ENCODE measurements at regions not wholly inside any gene's neighbourhood (a gene's known extent, or its start where the extent isn't known, plus 50 kb on each side); places are given as distances from the start of the nearest gene placed in this dataset.
"Not testable (repeated sequence)": the region's sequence is repeated elsewhere in the genome, so short reads cannot be mapped to it uniquely, and the experiment has no call there.

DNA sequence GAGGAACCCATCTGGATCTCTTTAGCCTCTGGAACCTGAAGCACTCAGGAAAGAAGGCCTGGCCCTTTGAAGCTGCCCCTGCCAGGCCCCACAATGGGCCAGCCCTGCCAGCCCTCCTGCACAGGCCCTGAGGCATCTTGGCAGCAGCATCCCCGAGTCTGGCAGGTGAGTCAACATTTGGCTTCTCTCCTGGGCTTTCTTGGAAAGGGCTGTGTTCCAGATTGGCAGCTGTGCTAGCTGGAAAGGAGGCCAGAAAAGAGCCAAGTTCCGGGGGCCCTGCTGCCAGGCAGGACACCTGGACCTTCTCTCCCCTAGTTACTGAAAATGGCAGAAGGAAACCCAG is 187.2 kb downstream of the SHQ1 start:
- DNase-seq (ENCODE audit: extremely low read depth, low read depth), result no peak

DNA sequence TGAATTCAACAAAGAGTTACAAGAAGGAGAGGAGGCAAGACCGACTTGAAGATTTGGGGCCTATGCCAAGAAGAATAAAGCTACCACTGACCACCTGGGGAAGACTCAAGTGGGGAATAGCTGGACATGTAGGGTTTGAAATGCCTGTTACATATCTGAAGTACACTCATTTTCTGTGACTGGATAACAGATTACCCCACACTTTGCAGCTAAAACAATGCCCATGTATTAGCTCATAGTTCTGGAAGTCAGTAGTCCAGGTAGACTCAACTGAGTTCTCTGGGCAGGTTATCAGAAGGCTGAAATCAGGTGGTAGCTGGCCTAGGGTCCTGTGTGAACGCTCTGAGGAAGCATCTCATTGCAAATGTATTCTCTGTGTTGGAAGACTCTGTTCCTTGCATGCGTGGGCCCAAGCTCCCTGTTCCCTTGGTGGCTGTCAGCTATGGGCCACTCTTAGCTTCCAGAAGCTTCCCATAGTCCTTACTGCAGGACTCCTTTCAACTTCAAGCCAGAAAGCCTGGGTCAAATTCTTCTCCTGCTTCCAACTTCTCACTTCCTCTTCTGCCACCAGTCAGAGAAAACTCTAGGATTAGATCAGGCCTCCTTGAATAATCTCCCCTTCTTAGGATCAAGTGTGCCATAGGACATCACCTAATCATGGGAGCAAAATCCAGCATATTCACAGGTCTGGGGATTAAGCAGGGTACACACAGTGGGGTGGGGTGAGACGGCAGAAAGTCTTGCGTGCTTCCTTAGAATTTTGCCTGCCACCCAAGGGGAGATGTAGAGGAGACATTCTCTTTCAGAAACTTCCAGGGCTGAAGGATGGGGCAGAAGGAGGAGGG is 187.8 kb downstream of the SHQ1 start:
- no peak for DNase-seq (ENCODE audit: extremely low read depth, low read depth)

DNA sequence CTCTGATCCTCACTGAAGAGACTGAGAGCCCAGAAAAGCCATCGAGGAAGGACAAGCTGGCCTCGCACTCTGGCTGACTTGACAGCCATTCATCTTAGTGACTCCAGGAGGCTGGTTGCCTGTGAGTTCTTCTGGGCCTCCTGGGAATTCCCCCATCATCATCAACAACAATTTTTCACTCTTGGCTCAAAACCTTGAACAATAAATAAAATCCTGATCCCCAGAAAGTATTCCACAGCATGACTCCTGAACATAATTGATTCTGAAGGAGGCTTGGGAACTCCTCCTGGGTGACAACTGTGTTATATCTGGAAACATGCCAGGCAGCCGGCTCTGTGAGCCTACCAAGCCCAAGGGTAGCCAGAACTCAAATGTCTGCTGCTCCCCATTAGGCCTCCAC is 188.6 kb downstream of the SHQ1 start:
- no peak for DNase-seq (ENCODE audit: extremely low read depth, low read depth)

DNA sequence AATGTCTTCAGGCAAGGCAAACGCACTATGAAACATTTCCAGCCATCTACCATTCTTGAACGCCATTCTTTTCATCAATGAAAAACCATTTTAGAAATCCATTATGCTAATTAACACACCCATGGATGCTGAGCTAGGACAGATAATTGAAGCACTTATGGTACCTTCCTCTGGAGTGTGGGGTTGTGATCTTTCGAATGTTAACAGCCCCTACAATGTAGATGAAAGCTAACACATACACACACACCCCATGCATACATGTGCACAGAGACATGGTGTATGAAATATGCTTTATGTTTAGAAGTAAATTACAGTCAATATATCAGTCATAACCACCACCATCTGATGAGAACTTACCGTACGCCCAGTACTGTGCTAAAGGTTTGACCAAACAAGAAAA is 189.1 kb downstream of the SHQ1 start:
- DNase-seq (ENCODE audit: extremely low read depth, low read depth), result no peak

DNA sequence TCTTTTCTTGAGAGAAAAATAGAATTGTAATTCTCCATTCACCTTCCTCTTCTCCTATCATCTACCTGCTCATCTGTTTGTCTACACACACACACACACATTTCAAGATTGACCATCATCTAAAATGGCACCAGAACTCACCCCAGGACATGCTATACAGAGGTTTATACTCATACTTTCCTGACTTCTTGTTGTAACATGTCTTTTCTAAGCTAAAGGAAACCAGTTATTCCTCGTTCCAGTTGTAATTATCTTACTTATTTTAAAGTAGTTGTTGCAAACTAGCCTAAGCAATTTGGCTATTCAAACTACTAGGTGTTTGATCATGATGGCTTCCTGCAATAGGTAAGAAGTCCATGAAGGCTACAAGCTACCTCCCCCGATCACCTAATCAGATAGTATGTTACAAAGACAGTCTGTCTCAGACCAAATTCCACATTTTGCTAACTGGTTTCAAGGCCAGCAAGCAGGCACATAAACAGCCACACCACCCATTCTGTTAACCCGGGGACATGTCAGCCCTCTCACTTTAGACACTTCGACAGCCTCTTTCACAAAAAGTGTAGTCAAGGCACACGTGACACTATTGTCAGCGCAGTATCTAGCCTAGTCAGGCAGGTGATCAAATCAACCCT is 189.7 kb downstream of the SHQ1 start:
- DNase-seq (ENCODE audit: extremely low read depth, low read depth), result no peak

DNA sequence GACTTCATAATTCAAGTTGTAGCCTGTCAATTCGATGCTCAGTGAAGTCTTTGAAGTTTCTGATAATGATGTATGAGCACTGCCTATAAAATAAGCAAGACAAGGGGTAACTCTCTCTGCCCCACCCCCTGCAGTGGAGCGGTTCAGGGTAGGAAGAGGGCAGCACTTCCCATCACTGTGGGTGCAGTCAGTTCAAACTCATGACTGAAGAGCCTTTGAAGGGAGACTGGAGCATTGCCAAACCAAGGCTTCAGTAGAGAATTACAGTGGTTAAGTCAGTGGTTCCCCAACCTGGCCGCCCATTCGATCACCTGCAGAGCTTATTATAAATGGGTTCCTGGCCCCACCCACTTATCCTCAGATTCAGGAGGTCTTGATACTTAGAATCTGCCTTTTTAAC is 190.6 kb downstream of the SHQ1 start:
- no peak for DNase-seq (ENCODE audit: extremely low read depth, low read depth)

DNA sequence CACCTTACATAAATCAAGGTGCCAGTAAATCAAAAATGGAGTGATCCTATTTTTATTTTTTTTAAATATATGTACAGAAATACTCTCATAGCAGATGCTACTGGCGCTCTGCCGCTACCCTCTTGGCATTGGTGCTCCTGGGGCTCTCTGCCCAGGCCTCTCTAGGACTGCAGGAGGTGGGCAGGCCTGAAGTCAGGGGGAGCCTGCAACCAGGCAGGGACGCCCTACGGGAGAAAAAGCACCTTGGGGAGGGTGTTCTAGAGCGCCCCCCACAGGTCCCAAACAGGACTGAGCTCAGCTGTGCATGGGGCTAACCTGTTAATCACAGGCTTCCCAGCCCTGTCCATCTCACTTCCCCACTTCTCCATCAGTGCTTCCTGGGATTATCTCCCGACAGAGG is 192.5 kb downstream of the SHQ1 start:
- DNase-seq (ENCODE audit: extremely low read depth, low read depth), result no peak

DNA sequence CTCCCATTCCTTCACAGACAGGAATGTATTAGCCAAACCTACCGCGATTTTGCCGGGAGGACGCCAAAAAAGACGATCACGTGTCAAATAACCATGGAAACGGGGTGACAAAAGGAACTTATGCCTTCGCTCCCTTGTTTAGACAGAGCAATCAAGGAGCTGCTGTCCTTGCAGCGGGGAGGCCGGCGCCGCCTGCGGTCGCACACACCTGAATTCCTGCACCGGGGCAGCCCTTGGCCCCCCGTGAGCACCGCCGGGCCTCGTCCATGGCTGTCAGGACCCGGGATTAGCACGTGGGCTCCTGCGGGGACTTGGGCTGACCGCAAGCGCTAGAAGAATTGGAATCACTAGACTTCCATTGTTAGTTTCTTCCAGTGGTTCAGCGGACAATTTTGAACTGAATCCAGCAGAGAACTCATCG is 193.1 kb downstream of the SHQ1 start:
- DNase-seq (ENCODE audit: extremely low read depth, low read depth), result no peak

DNA sequence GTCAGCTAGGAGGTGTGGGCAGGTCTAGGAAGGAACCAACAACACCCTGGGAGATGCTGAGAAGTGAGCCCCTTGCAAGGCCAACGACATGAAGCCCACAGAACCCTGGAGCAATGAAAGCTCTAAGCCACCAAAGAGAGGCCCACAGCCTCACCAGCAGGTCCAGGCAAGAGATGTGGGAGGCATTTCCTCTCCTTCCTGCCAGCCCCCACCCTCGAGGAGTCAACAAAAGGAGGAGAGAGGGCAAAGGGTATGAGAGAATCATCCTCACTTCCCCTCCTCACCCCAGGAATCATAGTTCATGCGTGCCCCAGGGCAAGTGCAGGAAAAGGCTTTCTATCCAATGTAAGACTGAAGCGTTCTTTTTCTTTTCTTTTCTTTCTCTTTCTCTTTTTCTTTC is 195.8 kb downstream of the SHQ1 start:
- no peak for DNase-seq (ENCODE audit: extremely low read depth, low read depth)

DNA sequence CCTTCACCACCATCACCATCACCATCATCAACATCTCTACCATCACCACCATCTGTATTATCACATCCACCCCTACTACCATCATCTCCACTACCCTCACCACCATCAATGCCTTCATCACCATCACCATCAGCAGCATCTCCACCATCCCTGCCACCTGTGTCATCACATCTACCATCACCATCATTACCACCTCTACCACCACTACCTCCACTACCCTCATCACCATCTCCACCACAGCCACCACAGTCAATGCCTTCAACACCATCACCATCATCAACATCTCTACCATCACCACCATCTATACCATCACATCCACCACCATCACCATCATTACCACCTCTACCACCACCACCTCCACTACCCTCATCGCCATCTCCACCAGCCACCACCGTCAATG is 196.7 kb downstream of the SHQ1 start:
- DNase-seq (ENCODE audit: extremely low read depth, low read depth), result no peak

DNA sequence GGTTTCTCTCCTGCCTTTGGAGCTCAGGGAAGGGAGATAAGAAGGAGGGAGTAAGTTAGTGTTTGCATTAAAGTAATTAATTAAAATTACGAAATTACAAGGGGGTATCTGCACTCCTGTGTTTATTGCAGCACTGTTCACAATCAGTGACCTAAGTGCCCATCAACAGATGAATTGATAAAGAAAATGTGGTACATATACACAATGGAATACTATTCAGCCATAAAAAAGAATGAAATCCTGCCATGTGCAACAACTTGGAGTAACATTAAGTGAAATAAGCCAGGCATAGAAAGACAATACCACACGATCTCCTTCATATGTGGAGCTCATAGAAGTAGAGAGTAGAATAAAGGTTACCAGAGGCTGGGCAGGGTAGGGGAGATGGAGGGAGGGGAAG is 202.0 kb downstream of the SHQ1 start:
- no peak for DNase-seq (ENCODE audit: extremely low read depth, low read depth)

DNA sequence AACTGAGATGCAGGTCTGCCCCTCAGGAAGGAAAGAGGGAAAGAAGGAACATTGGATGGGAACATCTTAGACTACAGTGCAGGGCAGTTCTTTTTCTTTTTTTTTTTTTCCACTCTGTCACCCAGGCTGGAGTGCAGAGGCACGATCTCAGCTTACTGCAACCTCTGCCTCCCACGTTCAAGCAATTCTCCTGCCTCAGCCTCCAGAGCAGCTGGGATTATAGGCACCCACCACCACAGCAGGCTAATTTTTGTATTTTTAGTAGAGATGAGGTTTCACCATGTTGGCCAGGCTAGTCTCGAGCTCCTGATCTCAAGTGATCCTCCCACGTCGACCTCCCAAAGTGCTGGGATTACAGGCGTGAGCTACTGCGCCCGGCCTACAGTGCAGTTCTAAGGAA is 204.6 kb downstream of the SHQ1 start:
- DNase-seq (ENCODE audit: extremely low read depth, low read depth), result not testable (repeated sequence)

DNA sequence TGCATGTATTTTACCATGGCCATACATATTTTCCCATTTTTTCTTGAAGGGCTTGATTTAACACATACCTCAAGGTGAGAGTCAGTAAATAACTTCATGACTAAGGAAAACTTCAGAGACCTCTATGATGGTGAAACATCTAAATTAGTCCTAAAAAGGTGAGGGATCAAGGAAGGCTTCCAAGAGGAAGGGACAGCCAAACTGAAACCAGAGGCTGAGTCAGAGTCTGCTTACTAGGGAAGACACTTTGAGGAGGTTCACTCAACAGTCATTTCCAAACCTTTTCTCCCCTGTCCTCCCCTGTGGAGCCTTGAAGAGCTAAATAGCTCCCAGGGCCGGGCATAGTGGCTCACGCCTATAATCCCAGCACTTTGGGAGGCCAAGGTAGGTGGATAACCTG is 206.6 kb downstream of the SHQ1 start:
- no peak for DNase-seq (ENCODE audit: extremely low read depth, low read depth)

DNA sequence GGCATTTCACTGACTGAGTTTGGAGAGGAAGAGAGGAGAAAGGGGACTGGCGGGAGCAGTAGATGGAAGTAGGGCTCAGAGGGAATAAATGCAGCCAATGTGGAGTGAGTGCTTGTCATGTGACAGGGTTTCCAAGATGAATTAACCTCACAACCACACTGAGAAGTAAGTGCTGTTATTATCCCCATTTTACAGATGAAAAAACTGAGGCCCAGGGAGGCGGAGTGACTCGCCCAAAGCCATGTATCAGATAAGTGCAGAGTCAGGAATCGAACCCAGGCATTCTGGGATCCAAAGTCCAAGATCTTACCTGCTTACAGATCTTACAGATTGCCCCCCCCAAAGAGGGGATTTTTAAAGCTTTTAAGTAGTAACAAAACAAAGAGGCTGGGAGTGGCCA is 207.2 kb downstream of the SHQ1 start:
- DNase-seq (ENCODE audit: extremely low read depth, low read depth), result no peak

DNA sequence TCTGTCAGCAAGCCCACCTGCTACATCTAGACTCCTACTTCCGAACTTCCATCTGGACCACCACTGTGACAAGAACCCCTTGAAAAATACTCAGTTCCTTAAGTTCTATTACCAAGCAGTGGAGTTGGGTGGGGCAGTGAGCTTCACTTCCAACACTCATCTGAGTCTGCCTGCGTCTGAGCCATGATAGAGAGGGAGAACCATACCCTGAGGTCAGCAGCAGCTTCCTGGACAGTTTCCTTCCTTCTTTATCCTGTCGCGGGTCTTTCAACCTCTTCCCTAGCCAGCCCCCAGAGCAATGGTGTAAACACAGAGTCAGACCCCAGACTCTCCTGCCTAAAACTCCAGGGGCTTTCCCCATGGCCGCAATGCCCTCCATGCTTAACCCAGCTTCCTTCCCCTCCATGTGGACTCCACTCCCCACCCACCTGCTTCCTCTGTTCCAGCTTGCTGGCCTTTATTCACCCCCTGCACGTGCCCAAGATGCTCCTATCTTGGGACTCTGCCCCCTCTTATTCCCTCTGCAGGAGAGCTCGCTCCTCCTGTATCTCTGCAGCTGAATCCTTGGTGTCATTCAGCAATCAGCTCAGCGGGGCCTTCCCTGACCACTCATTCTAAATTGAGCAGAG is 211.2 kb downstream of the SHQ1 start:
- no peak for DNase-seq (ENCODE audit: extremely low read depth, low read depth)

DNA sequence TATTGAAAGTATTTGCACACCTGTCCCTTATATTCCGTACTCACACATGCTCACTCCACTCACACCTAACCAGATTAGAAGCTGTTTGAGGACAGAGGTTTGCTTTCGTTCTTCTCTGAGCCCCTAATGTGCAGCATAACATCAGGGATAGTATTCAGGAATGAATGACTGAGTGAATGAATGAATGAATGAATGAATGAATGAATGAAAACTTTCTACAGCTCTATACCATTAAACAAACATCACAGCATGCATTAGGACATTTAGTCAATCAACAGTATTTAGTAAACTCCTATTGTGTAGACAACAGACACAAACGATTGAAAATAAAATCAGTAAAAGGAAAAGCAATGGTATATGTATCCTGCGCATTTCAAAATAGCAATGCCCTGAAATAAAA is 212.7 kb downstream of the SHQ1 start:
- no peak for DNase-seq (ENCODE audit: extremely low read depth, low read depth)

DNA sequence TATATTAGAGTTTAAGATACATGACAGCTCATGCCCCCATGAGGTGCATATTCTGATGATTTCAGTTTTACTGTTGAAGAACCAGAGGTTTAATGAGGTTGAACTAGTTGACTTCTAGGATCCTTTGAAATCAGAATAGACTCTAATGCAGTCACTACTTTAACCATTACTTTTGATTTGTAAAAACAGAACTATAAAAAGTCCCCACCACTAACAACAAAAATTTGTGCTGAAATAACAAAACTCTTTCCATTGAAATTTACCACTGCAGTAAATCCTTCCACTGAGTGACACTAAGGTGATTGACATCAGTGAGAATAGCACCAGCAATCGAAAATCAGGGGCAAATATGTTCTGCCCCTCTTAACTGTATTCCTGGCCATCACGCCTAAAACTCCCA is 214.1 kb downstream of the SHQ1 start:
- DNase-seq (ENCODE audit: extremely low read depth, low read depth), result no peak

DNA sequence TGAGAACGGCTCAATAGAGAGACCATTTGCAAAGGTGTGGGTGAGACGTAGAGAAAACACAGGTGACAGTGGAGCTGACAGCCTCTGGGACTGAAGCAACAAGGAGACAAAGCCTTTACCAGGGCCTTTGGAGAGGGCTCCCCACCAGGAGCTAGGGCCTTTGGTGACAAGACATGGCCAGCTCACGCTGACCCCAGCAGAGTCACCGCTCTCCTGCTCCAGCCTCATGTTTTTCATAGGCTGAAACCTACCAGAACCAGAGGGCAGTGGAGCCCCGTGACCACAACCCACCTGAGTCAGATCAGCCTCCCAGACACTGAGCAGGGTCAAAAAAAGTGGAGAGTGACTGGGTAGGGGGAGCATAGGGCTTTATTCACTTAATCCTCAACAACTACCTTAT is 214.7 kb downstream of the SHQ1 start:
- DNase-seq (ENCODE audit: extremely low read depth, low read depth), result no peak

DNA sequence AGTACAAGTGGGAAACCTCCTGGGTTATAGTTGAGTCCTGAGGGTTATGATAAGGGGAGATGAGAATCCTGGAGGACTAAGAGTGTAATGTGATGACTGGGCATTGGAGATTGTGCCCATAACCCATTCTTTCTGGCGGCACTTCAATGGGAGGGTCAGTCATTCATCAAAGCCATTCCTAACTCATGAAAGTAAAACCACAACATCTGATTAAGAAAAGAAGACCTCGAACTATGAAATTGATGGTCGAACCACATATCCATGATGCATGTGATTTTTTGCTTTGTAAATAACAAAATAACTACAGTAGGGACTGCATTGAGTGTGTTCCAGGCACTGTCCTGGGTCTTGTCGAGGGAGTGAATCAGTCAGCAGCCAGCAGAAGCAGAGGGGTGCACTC is 215.1 kb downstream of the SHQ1 start:
- no peak for DNase-seq (ENCODE audit: extremely low read depth, low read depth)

DNA sequence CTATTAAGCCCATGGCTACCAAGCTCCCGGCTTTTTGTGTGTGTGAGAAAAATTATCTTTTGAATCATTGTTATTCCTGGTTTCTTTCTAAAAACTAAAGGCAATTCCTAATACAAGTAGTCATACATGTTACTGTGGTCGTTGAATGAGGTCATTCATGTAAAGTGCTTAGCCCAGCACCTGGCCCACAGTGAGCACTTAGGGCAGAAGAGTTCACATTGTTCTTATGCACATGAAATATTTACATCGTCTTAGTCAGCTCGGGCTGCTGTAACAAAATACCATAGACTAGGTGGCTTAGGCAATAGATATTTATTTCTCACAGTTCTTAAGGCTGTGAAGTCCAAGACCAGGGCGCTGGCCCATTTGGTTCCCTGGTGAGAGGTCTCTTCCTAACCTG is 216.1 kb downstream of the SHQ1 start:
- DNase-seq (ENCODE audit: extremely low read depth, low read depth), result no peak

DNA sequence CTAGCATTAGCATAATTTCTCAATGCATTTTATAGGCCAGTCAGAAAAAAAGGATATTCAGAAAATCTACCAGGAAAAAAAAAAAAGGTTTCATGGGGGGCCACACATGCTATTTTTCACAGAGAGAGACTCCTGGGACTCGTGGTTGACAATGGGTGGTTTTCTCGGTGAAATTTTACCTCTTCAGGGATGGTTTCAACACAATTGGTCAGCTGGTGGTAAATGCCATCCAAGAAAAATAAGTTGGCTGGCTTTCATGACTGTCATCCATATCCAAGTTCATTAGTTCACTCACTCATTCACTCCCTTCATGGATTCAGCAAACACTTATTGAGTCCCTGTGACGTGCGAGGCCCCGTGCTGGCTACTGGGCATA is 217.3 kb downstream of the SHQ1 start:
- DNase-seq (ENCODE audit: extremely low read depth, low read depth), result no peak

DNA sequence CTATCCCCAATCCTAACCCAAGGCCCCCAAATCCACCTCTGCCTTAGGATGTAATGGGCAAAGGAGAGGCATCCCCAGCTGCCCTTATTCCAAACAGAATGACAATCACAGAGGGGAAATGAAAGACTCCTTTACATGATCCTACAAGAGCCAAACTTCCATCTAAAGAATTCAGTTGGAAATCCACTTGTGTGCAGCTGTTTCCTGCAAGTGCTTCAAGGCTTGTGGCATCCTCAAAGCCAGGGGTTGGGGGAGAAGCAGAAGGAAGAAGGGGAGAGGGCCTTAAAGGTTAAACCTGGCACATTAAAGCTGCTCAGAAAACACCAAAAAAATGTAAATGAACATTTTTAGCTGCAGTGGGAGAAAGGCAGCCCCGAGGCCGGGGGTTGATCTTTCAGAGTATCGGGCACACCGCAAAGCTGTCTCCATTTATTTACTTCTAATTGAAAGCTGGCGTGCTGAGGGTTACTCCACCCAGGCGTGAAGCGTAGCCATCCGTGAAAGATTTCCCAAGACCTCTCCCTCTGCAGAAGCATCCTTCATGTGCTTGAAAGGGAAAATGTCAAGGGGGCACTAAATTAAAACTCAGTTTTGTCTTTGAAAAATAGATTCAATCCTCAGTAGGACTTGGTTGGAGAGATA is 217.8 kb downstream of the SHQ1 start:
- DNase-seq (ENCODE audit: extremely low read depth, low read depth), result no peak

All from NCI-H460 (cell line).